HEK293T (cell line): ENCODE measurements at regions not wholly inside any gene's neighbourhood (a gene's known extent, or its start where the extent isn't known, plus 50 kb on each side); places are given as distances from the start of the nearest gene placed in this dataset.

ENCODE experiments used
- BHLHE40 ChIP-seq: fragments of 450-650 bp; IDR thresholded peaks from 2 replicates; pipeline ENCODE4 v1.6.1; 2016; ENCODE audit warnings: mild to moderate bottlenecking, moderate library complexity, borderline replicate concordance
- FOXA1 ChIP-seq: fragments of 450-650 bp; IDR thresholded peaks from 2 replicates; pipeline ENCODE4 v1.6.1; 2016; ENCODE audit warnings: mild to moderate bottlenecking
- LEF1 ChIP-seq: fragments of 450-650 bp; IDR thresholded peaks from 2 replicates; pipeline ENCODE4 v1.6.1; 2017; ENCODE audit warnings: mild to moderate bottlenecking, borderline replicate concordance

DNA sequence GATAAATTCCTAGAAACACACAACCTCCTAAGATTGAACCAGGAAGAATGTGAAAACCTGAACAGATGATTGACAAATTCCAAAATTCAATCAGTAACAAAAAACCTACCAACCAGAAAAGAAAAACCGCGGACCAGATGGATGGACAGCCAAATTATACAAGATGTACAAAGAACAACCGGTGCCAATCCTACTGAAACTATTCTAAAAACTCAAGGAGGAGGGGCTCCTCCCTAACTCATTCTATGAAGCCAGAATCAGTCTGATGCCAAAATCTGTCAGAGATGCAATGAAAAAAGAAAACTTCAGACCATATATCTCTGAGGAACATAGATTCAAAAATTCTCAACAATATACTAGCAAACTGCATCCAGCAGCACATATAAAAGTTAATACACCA is 262.4 kb upstream of the DAB1 start:
- TF ChIP-seq BHLHE40, result no peak
- TF ChIP-seq FOXA1, result no peak
- no peak for TF ChIP-seq LEF1
